Femur (tissue), 1 donor: ENCODE measurements at regions not wholly inside any gene's neighbourhood (a gene's known extent, or its start where the extent isn't known, plus 50 kb on each side); places are given as distances from the start of the nearest gene placed in this dataset.
A peak's percentile ranks its signal among the peaks of the same experiment; 100 is the strongest.
"Not testable (repeated sequence)": the region's sequence is repeated elsewhere in the genome, so short reads cannot be mapped to it uniquely, and the experiment has no call there.

Experiments used
- DNase-seq: peaks from one replicate; pipeline ENCODE4 v3.0.0-alpha.2; 2017

GRCh38 chr10:126722726-126723125 lies 52.2 kb upstream of the C10orf90 start:
- DNase-seq = no peak

- no peak for DNase-seq
Observed at GRCh38 chr10:126723226-126723625, 52.7 kb upstream of the C10orf90 start.

- no peak for DNase-seq
Observed at GRCh38 chr10:126729314-126729870, 58.9 kb upstream of the C10orf90 start.

- no peak for DNase-seq
Observed at GRCh38 chr10:126730856-126731609, 60.5 kb upstream of the C10orf90 start.

- DNase-seq = peak; percentile 33
Observed at GRCh38 chr10:126731610-126731990, 61.1 kb upstream of the C10orf90 start.

- DNase-seq = no peak
Observed at GRCh38 chr10:126732308-126732707, 61.8 kb upstream of the C10orf90 start.

GRCh38 chr10:126732868-126733267 lies 62.4 kb upstream of the C10orf90 start:
- no peak for DNase-seq

GRCh38 chr10:126734015-126734414 lies 63.5 kb upstream of the C10orf90 start:
- peak; percentile 53 for DNase-seq

GRCh38 chr10:126734967-126735366 lies 64.5 kb upstream of the C10orf90 start:
- no peak for DNase-seq

GRCh38 chr10:126736142-126736541 lies 65.6 kb upstream of the C10orf90 start:
- DNase-seq = no peak

- no peak for DNase-seq
Observed at GRCh38 chr10:126736727-126737126, 66.2 kb upstream of the C10orf90 start.

GRCh38 chr10:126738001-126738400 lies 67.5 kb upstream of the C10orf90 start:
- DNase-seq = no peak

- DNase-seq = no peak
Observed at GRCh38 chr10:126744571-126744970, 74.1 kb upstream of the C10orf90 start.

GRCh38 chr10:126749015-126749655 lies 78.6 kb upstream of the C10orf90 start:
- peak; percentile 76 for DNase-seq

- no peak for DNase-seq
Observed at GRCh38 chr10:126754966-126755365, 84.5 kb upstream of the C10orf90 start.

GRCh38 chr10:126758867-126759266 lies 88.4 kb upstream of the C10orf90 start:
- DNase-seq = no peak

- no peak for DNase-seq
Observed at GRCh38 chr10:126759531-126759930, 89.0 kb upstream of the C10orf90 start.

GRCh38 chr10:126766646-126767045 lies 96.2 kb upstream of the C10orf90 start:
- not testable (repeated sequence) for DNase-seq

GRCh38 chr10:126770809-126771208 lies 100.3 kb upstream of the C10orf90 start:
- no peak for DNase-seq

GRCh38 chr10:126776168-126776567 lies 105.7 kb upstream of the C10orf90 start:
- DNase-seq = no peak

GRCh38 chr10:126777714-126778113 lies 107.2 kb upstream of the C10orf90 start:
- DNase-seq = no peak

GRCh38 chr10:126781450-126782216 lies 111.1 kb upstream of the C10orf90 start:
- no peak for DNase-seq

GRCh38 chr10:126783806-126784557 lies 113.5 kb upstream of the C10orf90 start:
- DNase-seq = no peak
